Heart right ventricle (tissue), 16 donors: ENCODE measurements at regions not wholly inside any gene's neighbourhood (a gene's known extent, or its start where the extent isn't known, plus 50 kb on each side); places are given as distances from the start of the nearest gene placed in this dataset.

ENCODE experiments used
- ATAC-seq, 8 donors: fragments of 200-7000 bp; cut with Tn5 transposase; one replicate each; pipeline ENCODE4 v1.9.1; 2020; ENCODE audit warnings: mild to moderate bottlenecking in 8 of 8, moderate library complexity in 8 of 8, moderate number of reproducible peaks in 1 of 8
- DNase-seq, 2 donors: peaks; one replicate each; pipeline ENCODE4 v3.0.0-alpha.2; 2020
- H3K27ac ChIP-seq, 10 donors: fragments of 200-600 bp; sonication (generic) in 2 of 10; one replicate each; pipeline versions ENCODE4 v1.5.0 to v1.8.0; 2020 to 2022; ENCODE audit warnings: mild to moderate bottlenecking in 3 of 10
- H3K27me3 ChIP-seq, 7 donors: fragments of 200-600 bp; one replicate each; pipeline ENCODE4 v1.8.0; 2021 to 2022; ENCODE audit warnings: mild to moderate bottlenecking in 2 of 7
- H3K36me3 ChIP-seq, 9 donors: fragments of 200-600 bp; sonication (generic) in 1 of 9; one replicate each; pipeline versions ENCODE4 v1.5.0 to v1.8.0; 2020 to 2022; ENCODE audit warnings: mild to moderate bottlenecking in 2 of 9
- H3K4me1 ChIP-seq, 9 donors: fragments of 200-600 bp; sonication (generic) in 1 of 9; one replicate each; pipeline versions ENCODE4 v1.5.0 to v1.8.0; 2020 to 2022; ENCODE audit warnings: mild to moderate bottlenecking in 4 of 9
- H3K4me3 ChIP-seq, 10 donors: fragments of 200-600 bp; sonication (generic) in 2 of 10; one replicate each; pipeline versions ENCODE4 v1.5.0 to v1.8.0; 2020 to 2022; ENCODE audit warnings: mild to moderate bottlenecking in 7 of 10, moderate library complexity in 2 of 10
- H3K9me3 ChIP-seq, 11 donors: fragments of 200-600 bp in 10 of 11; sonication (generic) in 2 of 11; one replicate each; pipeline versions ENCODE4 v1.5.0 to v1.8.0; 2013 to 2022; ENCODE audit warnings: mild to moderate bottlenecking in 2 of 11, control low read depth in 1 of 11, moderate library complexity in 1 of 11
- WGBS, 2 donors: extraction: QIAGEN DNeasy Blood & Tissue Kit; methylation state at CpG; one replicate each; pipeline ENCODE4 v1.1.7; 2013; ENCODE audit warnings: inconsistent platforms in 1 of 2; 5-methylcytosine and 5-hydroxymethylcytosine counted together
- intact Hi-C, 10 donors: fragments of 100-400 bp; cut with DNase I; formaldehyde crosslinking; loops; one replicate each; pipeline versions ENCODE4 v1.11.1 to v1.14.2; 2022
- TF ChIP-seq, protein P1 (sequence below), 9 donors: fragments of 200-600 bp; sonication (generic) in 2 of 9; IDR thresholded peaks; one replicate each; pipeline versions ENCODE4 v1.5.0 to v1.8.0; 2021 to 2022; ENCODE audit warnings: antibody characterized with exemption in 9 of 9, mild to moderate bottlenecking in 5 of 9, moderate library complexity in 1 of 9
- donor health status: Arrhythmogenic right ventricular cardiomyopathy.
- donor health status: ischemic (EF 13 %, LVEDD 7.1; RV severe dilation, severe dysfunction).
- donor health status: healthy with polysubstance abuse.
- donor health status: DM: no; HTN: yes; CAD: no.
- donor health status: DM: no; HTN: no; CAD: no.
- donor health status: ischemic (EF 25% LVEDD 6.9; RV normal size, moderate dysfunction).
- donor health status: ischemic (EF 25% LVEDD 5.7; RV mildly dilated, moderate dysfunction).
- donor health status: healthy.
- donor health status: DM: yes; HTN: yes; CAD: no.
- donor health status: Ischemic cardiomyopathy.
- donor health status: ischemic (EF 35%, LVEDD 5.7; RV mildly dilated, moderate dysfunction).
- donor health status: nonischemic (EF 11% LVEDD 7.7; RV severe dilation, severe dysfunction).
- donor health status: DM: yes; HTN: yes; CAD: no.
- donor health status: PGD.
- donor health status: ischemic (EF 29% LVEDD 5.4; RV normal size, mild dysfunction).
- donor health status: nonischemic (EF 23%, LVEDD 6.1; RV moderate dilation, normal function).

DNA sequence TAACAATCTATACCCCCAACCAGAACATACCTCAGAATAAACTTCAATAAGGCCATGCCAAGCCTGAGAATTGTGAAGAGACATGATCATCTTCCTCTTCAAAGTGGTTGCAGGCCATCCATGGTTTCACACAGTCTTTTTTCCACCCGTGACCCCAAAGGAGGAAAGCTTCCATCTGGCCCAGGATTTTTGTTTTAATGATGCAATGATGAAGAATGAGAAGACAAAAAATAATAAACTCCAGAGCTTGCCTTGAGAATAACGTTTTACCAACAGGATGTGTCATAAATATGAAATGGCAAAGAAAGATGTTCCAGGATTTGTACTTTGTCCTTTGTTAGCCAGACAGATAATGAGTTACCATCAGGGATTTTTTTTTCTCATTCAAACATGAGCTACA is 201.9 kb downstream of the WNT5A start:
- intact Hi-C loops = no loop called here
- H3K36me3 ChIP-seq = no peaks in the 10 kb centered on the region
- no peak overlapping the region for H3K4me3 ChIP-seq
- TF ChIP-seq, protein P1, sequence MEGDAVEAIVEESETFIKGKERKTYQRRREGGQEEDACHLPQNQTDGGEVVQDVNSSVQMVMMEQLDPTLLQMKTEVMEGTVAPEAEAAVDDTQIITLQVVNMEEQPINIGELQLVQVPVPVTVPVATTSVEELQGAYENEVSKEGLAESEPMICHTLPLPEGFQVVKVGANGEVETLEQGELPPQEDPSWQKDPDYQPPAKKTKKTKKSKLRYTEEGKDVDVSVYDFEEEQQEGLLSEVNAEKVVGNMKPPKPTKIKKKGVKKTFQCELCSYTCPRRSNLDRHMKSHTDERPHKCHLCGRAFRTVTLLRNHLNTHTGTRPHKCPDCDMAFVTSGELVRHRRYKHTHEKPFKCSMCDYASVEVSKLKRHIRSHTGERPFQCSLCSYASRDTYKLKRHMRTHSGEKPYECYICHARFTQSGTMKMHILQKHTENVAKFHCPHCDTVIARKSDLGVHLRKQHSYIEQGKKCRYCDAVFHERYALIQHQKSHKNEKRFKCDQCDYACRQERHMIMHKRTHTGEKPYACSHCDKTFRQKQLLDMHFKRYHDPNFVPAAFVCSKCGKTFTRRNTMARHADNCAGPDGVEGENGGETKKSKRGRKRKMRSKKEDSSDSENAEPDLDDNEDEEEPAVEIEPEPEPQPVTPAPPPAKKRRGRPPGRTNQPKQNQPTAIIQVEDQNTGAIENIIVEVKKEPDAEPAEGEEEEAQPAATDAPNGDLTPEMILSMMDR (IDR thresholded peaks at IDR 0.05) = no peak
- peaks cover 0 to 2% (median 0%) of the 10 kb centered on the region in 9 donors for H3K4me1 ChIP-seq
- 60 to 64% methylated on average over 2 of the region's 2 CpGs for WGBS, 2 donors
- DNase-seq (no peak), ATAC-seq (no peak)
- H3K27me3 ChIP-seq = no peaks in the 10 kb centered on the region
- H3K27ac ChIP-seq = no peak overlapping the region
- H3K9me3 ChIP-seq = peaks cover 0 to 4% (median 0%) of the 10 kb centered on the region in 11 donors

DNA sequence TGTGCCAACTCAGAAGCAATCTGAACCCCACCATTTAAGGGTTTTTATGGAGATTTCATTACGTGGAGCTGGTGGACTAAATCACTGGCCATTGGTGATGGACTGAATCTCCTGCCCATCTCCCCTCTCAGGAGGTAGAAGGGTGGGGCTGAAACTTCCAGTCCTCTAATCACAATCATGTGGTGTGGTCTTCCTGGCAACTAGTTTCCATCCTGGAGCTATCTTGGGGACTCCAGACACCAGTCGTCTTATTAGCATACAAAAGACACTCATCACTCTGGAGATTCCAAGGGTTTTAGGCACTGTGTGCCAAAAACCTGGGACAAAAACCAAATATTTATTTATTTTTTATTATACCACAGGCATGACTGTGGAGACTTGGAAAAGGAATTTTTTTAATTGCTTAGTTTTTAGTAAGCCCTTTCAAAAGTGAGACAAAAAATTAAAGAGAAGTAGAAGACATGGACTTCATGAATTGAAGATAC is 203.6 kb downstream of the WNT5A start:
- no peak overlapping the region for H3K4me3 ChIP-seq
- TF ChIP-seq, protein P1 (IDR thresholded peaks at IDR 0.05) = no peak
- DNase-seq (no peak), ATAC-seq (no peak)
- WGBS, 2 donors = 70% methylated on average over 2 of the region's 2 CpGs
- H3K4me1 ChIP-seq = peaks cover 0 to 2% (median 0%) of the 10 kb centered on the region in 9 donors
- intact Hi-C loops = no loop called here
- peaks cover 0 to 4% (median 0%) of the 10 kb centered on the region in 11 donors for H3K9me3 ChIP-seq
- H3K27me3 ChIP-seq = no peaks in the 10 kb centered on the region
- H3K36me3 ChIP-seq = no peaks in the 10 kb centered on the region
- H3K27ac ChIP-seq = no peak overlapping the region

DNA sequence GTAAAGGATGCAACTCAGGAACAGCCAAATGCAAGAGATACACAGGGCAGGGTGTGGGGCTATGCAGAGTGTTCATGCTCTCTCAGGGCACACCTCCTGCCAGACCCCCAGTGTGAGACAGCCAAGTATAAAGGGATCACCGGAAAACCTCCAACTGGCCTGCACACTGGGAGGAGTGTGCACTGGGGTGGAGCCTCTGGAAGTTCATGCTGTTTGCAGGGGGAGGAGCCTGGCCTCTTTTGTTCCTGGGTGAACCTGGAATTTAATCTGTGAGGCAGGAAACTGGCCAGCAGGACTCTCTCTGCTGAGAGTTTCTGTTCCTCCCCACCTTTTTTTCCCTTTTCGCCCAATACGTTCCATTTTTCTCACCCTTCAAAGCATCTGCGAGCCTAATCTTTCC is 204.1 kb downstream of the WNT5A start:
- Histone ChIP-seq H3K27me3 (no peaks in the 10 kb centered on the region), H3K36me3 (no peaks in the 10 kb centered on the region), H3K9me3 (peaks cover 0 to 4% (median 0%) of the 10 kb centered on the region in 11 donors), H3K4me1 (peaks cover 0 to 2% (median 0%) of the 10 kb centered on the region in 9 donors), H3K4me3 (no peak overlapping the region), H3K27ac (no peak overlapping the region)
- ATAC-seq (no peak), DNase-seq (no peak)
- WGBS, 2 donors = 70 to 92% methylated on average over 4 of the region's 4 CpGs
- intact Hi-C loops = no loop called here
- TF ChIP-seq, protein P1 (IDR thresholded peaks at IDR 0.05) = no peak

DNA sequence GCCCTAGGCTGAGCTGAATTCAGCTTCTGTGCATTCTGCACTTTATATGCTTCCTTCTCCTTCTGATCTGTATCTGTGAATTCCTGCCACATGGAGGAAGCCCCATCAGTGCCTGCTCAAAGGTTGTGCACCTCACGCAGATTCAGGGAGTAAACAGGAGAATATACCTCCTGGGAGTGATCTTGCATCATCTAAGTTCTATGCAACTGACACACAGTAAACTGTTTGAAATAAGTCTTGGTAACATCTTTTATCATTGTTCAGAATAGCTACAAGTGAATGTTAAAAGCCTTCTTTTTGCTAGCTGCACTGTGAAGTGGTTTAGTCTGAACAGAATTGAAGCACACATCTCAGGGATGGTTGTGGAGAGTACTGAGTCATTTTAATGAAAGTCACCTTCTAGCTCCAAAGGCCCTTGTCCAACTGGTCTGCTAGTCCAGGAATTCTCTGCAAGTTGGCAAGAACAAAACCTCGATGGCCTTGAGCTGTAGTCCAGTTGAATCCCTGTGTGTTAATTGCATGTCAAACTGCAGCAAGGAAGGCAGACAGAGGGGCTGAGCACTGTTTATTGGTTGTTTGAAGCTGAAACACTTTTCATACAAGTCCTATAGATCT is 215.0 kb downstream of the WNT5A start:
- intact Hi-C loops = no loop called here
- Histone ChIP-seq H3K4me1 (no peaks in the 10 kb centered on the region), H3K27ac (no peak overlapping the region), H3K27me3 (peaks cover 0 to 10% (median 4%) of the 10 kb centered on the region in 7 donors), H3K36me3 (no peaks in the 10 kb centered on the region), H3K4me3 (no peak overlapping the region), H3K9me3 (peaks cover 0 to 2% (median 0%) of the 10 kb centered on the region in 11 donors)
- ATAC-seq = peak in 2 of 8 donors; percentile 37 to 71
- no peak for DNase-seq
- 50 to 54% methylated on average over 2 of the region's 2 CpGs for WGBS, 2 donors
- TF ChIP-seq, protein P1 (IDR thresholded peaks at IDR 0.05) = no peak
